ENCODE measurements at regions not wholly inside any gene's neighbourhood (a gene's known extent, or its start where the extent isn't known, plus 50 kb on each side); places are given as distances from the start of the nearest gene placed in this dataset.

DNA sequence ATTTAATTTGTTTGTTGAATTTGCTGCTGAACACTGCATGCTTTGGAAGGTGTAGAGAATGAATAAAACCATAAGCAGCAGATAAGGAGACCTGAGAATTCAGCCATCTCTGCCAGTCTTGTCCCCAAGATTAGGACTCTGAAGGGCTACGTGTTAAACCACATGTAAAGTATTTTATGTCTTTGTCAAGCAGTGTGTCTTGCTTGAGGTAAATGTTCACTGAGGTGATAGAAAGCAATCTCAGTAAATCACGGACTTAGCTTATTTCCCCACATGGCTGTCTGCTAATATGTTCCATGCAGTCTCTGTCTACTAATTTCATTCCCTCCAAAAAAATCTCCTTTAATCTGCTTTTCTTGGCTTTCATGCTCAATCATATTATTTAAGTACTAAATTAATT, 467.1 kb downstream of the RAP2B start:
- ATAC-seq (no peak), DNase-seq (ENCODE audit: low read depth, low spot score) (no peak)
- ChIA-PET CTCF (no interaction called here), RAD21 (ENCODE audit: low non-redundant PET in 1 of 2, low total read pairs in 2 of 2, uncharacterized antibody in 2 of 2, unreplicated experiment in 2 of 2) (no interaction called here), POLR2A (no interaction called here)
- no peak overlapping the region for H2AFZ ChIP-seq (ENCODE audit: low read depth, low read length, poor library complexity, severe bottlenecking)
- BruUV-seq (replicated peaks), result no TSS peak
- no peak overlapping the region for H3K27ac ChIP-seq (ENCODE audit: low read depth, low read length)
- H3K79me2 ChIP-seq (ENCODE audit: insufficient read depth, low read length), result no peaks in the 10 kb centered on the region
- no peak overlapping the region for H3K9ac ChIP-seq (ENCODE audit: low read length)
- TF ChIP-seq FOSL1 (IDR thresholded peaks at IDR 0.05; ENCODE audit: low read depth) (no peak), EZH2phosphoT487 (IDR thresholded peaks at IDR 0.05; ENCODE audit: borderline replicate concordance) (no peak), YY1 (IDR thresholded peaks at IDR 0.05; ENCODE audit: extremely low read depth, insufficient replicate concordance, low read depth, low read length) (no peak), SP1 (IDR thresholded peaks at IDR 0.05; ENCODE audit: low read depth) (no peak), ZFX (IDR thresholded peaks at IDR 0.05) (no peak), EZH2 (IDR thresholded peaks at IDR 0.05) (no peak), JUND (IDR thresholded peaks at IDR 0.05) (no peak), TCF7L2 (IDR thresholded peaks at IDR 0.05; ENCODE audit: borderline replicate concordance, extremely low read depth, insufficient read depth, insufficient read length) (no peak), CBX3 (IDR thresholded peaks at IDR 0.05; ENCODE audit: low read depth) (no peak), EGR1 (IDR thresholded peaks at IDR 0.05; ENCODE audit: low read depth) (no peak), ELF1 (IDR thresholded peaks at IDR 0.05; ENCODE audit: borderline replicate concordance, low read depth) (no peak)
- TF ChIP-seq, protein P1, sequence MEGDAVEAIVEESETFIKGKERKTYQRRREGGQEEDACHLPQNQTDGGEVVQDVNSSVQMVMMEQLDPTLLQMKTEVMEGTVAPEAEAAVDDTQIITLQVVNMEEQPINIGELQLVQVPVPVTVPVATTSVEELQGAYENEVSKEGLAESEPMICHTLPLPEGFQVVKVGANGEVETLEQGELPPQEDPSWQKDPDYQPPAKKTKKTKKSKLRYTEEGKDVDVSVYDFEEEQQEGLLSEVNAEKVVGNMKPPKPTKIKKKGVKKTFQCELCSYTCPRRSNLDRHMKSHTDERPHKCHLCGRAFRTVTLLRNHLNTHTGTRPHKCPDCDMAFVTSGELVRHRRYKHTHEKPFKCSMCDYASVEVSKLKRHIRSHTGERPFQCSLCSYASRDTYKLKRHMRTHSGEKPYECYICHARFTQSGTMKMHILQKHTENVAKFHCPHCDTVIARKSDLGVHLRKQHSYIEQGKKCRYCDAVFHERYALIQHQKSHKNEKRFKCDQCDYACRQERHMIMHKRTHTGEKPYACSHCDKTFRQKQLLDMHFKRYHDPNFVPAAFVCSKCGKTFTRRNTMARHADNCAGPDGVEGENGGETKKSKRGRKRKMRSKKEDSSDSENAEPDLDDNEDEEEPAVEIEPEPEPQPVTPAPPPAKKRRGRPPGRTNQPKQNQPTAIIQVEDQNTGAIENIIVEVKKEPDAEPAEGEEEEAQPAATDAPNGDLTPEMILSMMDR (IDR thresholded peaks at IDR 0.05 in 2 of 3, conservative IDR thresholded peaks at IDR 0.05 in 1 of 3; ENCODE audit: borderline replicate concordance in 1 of 3, insufficient read depth in 1 of 3, low read depth in 2 of 3, low read length in 2 of 3), result no peak
- TF ChIP-seq, protein P2, sequence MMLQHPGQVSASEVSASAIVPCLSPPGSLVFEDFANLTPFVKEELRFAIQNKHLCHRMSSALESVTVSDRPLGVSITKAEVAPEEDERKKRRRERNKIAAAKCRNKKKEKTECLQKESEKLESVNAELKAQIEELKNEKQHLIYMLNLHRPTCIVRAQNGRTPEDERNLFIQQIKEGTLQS (IDR thresholded peaks at IDR 0.05), result no peak
- no peaks in the 10 kb centered on the region for H3K36me3 ChIP-seq (ENCODE audit: control insufficient read depth in 1 of 2, insufficient read depth in 2 of 2, low read length in 2 of 2)
- H4K20me1 ChIP-seq (ENCODE audit: insufficient read depth), result no peaks in the 10 kb centered on the region
- H3K27me3 ChIP-seq (ENCODE audit: insufficient read depth, low read length), result no peaks in the 10 kb centered on the region
- no peaks in the 10 kb centered on the region for H3K9me3 ChIP-seq (ENCODE audit: control insufficient read depth in 1 of 2, insufficient read depth in 1 of 2, low read depth in 1 of 2, low read length in 2 of 2)
- H3K4me3 ChIP-seq (replicated peaks in 1 of 2; ENCODE audit: low read depth in 1 of 2, low read length in 2 of 2), result no peak overlapping the region
- H3K4me1 ChIP-seq (ENCODE audit: control insufficient read depth in 1 of 2, insufficient read depth in 2 of 2, low read length in 2 of 2), result no peaks in the 10 kb centered on the region
- intact Hi-C loops (cut with micrococcal nuclease), result no loop called here
- H3K9me2 ChIP-seq (ENCODE audit: insufficient read depth), result no peaks in the 10 kb centered on the region
- H3K4me2 ChIP-seq (ENCODE audit: low read length), result no peak overlapping the region

Data from HCT116 (cell line).